Choroid plexus epithelial cell (primary cell): ENCODE measurements at regions not wholly inside any gene's neighbourhood (a gene's known extent, or its start where the extent isn't known, plus 50 kb on each side); places are given as distances from the start of the nearest gene placed in this dataset.
A peak's percentile ranks its signal among the peaks of the same experiment; 100 is the strongest.
"Not testable (repeated sequence)": the region's sequence is repeated elsewhere in the genome, so short reads cannot be mapped to it uniquely, and the experiment has no call there.

Source experiments
- DNase-seq: peaks from one replicate; pipeline ENCODE4 v3.0.0-alpha.2; 2010; ENCODE audit warnings: low read depth
- H3K4me3 ChIP-seq: 2 replicates; pipeline ENCODE4 v1.5.1; 2011; ENCODE audit warnings: low read depth, mild to moderate bottlenecking, control low read depth, low read length, moderate library complexity
- CTCF ChIP-seq: conservative IDR thresholded peaks from 2 replicates; pipeline ENCODE4 v1.5.1; 2011; ENCODE audit warnings: low read depth, mild to moderate bottlenecking, control low read depth, inconsistent platforms, low read length, moderate library complexity

- no peak for TF ChIP-seq CTCF
- peak; percentile 16 for DNase-seq
These were observed 135.3 kb upstream of the MEOX2 start for GRCh38 chr7:15821484-15822427.

GRCh38 chr7:15820319-15820718, 133.8 kb upstream of the MEOX2 start:
- H3K4me3 ChIP-seq = no peak overlapping the region
- TF ChIP-seq CTCF = no peak
- no peak for DNase-seq

More at GRCh38 chr7:15821484-15822427, 135.3 kb upstream of the MEOX2 start:
- H3K4me3 ChIP-seq = no peak overlapping the region

GRCh38 chr7:15816835-15817426, 130.4 kb upstream of the MEOX2 start:
- TF ChIP-seq CTCF = no peak
- no peak overlapping the region for H3K4me3 ChIP-seq
- no peak for DNase-seq

- DNase-seq = no peak
- TF ChIP-seq CTCF = no peak
- no peak overlapping the region for H3K4me3 ChIP-seq
These were observed 127.0 kb upstream of the MEOX2 start for GRCh38 chr7:15813448-15813847.

GRCh38 chr7:15810383-15810782, 123.9 kb upstream of the MEOX2 start:
- DNase-seq, H3K4me3 ChIP-seq: not testable (repeated sequence)

GRCh38 chr7:15809936-15810335, 123.5 kb upstream of the MEOX2 start:
- not testable (repeated sequence) for DNase-seq

GRCh38 chr7:15805891-15806290, 119.4 kb upstream of the MEOX2 start:
- no peak for DNase-seq
- no peak overlapping the region for H3K4me3 ChIP-seq
- TF ChIP-seq CTCF = no peak

More at GRCh38 chr7:15809936-15810335, 123.5 kb upstream of the MEOX2 start:
- not testable (repeated sequence) for H3K4me3 ChIP-seq

- DNase-seq = peak; percentile 2
- no peak overlapping the region for H3K4me3 ChIP-seq
- TF ChIP-seq CTCF = no peak
These were observed 115.9 kb upstream of the MEOX2 start for GRCh38 chr7:15802425-15802824.
